ENCODE measurements at regions not wholly inside any gene's neighbourhood (a gene's known extent, or its start where the extent isn't known, plus 50 kb on each side); places are given as distances from the start of the nearest gene placed in this dataset.

DNA sequence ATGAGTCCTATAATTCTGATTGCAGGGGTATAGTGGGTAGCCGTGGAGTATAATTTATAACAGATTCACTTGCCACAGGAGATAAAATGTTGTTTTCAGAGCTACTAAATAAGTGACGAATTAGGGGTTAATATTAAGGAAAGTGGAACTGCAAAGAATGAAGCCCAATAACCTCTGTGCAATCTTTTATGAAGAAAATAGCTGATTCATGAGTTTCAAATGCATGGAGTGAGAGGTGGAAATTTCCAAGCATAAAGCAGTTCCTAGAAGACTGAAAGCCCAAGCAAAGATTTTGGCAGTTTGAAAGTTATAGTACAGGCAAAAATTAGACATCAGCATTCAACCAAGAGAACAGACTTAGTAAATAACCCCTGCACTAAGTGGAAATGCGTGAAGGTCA, 1782.4 kb upstream of the PCDH10 start:
- H3K27me3 ChIP-seq (ENCODE audit: insufficient read depth, low read depth, low read length): no peaks in the 10 kb centered on the region
- no peaks in the 10 kb centered on the region for H3K79me2 ChIP-seq (replicated peaks; ENCODE audit: insufficient read depth, low read length)
- no peak for TF ChIP-seq POLR2AphosphoS5 (IDR thresholded peaks at IDR 0.05)
- H3K9me2 ChIP-seq (ENCODE audit: insufficient read depth, low read length): no peaks in the 10 kb centered on the region
- H3K9me3 ChIP-seq (ENCODE audit: low read length): no peaks in the 10 kb centered on the region
- H3K36me3 ChIP-seq (ENCODE audit: insufficient read depth, low read length): no peaks in the 10 kb centered on the region
- H3K4me3 ChIP-seq (ENCODE audit: low read length): no peak overlapping the region
- H4K20me1 ChIP-seq (ENCODE audit: insufficient read depth): no peaks in the 10 kb centered on the region
- no peak overlapping the region for H3K4me2 ChIP-seq (ENCODE audit: low read length)
- no peak overlapping the region for H3K9ac ChIP-seq (ENCODE audit: low read length)
- H3F3A ChIP-seq (ENCODE audit: insufficient read depth, low read length, poor library complexity, severe bottlenecking): no peaks in the 10 kb centered on the region
- no peak overlapping the region for H2AFZ ChIP-seq (ENCODE audit: low read depth, low read length)
- H3K27ac ChIP-seq (ENCODE audit: low read length): no peak overlapping the region

DNA sequence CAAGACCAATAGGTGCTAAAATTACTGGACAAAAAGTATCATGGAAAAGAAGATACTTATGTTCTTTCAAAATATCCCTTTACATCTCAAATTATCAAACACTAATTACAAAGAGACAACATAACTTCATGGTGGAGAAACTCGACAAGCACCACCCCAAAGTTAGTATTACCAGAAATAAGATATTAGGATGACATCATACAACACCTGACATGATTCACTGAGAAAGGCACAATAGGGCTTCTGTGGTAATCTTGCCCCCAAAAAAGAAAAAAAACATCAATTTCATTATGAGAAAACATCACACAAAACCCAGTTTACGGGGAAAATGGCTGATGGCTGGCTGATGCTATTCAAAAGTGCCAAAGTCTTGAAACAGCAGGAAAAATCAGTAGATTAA, 1781.7 kb upstream of the PCDH10 start:
- H3K27ac ChIP-seq (ENCODE audit: low read length): no peak overlapping the region
- no peak overlapping the region for H3K4me3 ChIP-seq (ENCODE audit: low read length)
- no peaks in the 10 kb centered on the region for H3K9me2 ChIP-seq (ENCODE audit: insufficient read depth, low read length)
- H3K9me3 ChIP-seq (ENCODE audit: low read length): no peaks in the 10 kb centered on the region
- no peaks in the 10 kb centered on the region for H4K20me1 ChIP-seq (ENCODE audit: insufficient read depth)
- H3K9ac ChIP-seq (ENCODE audit: low read length): no peak overlapping the region
- H2AFZ ChIP-seq (ENCODE audit: low read depth, low read length): no peak overlapping the region
- no peaks in the 10 kb centered on the region for H3F3A ChIP-seq (ENCODE audit: insufficient read depth, low read length, poor library complexity, severe bottlenecking)
- no peaks in the 10 kb centered on the region for H3K36me3 ChIP-seq (ENCODE audit: insufficient read depth, low read length)
- TF ChIP-seq POLR2AphosphoS5 (IDR thresholded peaks at IDR 0.05): no peak
- TF ChIP-seq TAF1 (IDR thresholded peaks at IDR 0.05; ENCODE audit: low read depth): no peak
- TF ChIP-seq, protein P1, sequence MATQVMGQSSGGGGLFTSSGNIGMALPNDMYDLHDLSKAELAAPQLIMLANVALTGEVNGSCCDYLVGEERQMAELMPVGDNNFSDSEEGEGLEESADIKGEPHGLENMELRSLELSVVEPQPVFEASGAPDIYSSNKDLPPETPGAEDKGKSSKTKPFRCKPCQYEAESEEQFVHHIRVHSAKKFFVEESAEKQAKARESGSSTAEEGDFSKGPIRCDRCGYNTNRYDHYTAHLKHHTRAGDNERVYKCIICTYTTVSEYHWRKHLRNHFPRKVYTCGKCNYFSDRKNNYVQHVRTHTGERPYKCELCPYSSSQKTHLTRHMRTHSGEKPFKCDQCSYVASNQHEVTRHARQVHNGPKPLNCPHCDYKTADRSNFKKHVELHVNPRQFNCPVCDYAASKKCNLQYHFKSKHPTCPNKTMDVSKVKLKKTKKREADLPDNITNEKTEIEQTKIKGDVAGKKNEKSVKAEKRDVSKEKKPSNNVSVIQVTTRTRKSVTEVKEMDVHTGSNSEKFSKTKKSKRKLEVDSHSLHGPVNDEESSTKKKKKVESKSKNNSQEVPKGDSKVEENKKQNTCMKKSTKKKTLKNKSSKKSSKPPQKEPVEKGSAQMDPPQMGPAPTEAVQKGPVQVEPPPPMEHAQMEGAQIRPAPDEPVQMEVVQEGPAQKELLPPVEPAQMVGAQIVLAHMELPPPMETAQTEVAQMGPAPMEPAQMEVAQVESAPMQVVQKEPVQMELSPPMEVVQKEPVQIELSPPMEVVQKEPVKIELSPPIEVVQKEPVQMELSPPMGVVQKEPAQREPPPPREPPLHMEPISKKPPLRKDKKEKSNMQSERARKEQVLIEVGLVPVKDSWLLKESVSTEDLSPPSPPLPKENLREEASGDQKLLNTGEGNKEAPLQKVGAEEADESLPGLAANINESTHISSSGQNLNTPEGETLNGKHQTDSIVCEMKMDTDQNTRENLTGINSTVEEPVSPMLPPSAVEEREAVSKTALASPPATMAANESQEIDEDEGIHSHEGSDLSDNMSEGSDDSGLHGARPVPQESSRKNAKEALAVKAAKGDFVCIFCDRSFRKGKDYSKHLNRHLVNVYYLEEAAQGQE (IDR thresholded peaks at IDR 0.05; ENCODE audit: borderline replicate concordance): no peak
- no peak for TF ChIP-seq EZH2 (IDR thresholded peaks at IDR 0.05; ENCODE audit: borderline replicate concordance, insufficient read depth, low read length, poor library complexity, severe bottlenecking)
- no peak for TF ChIP-seq MXI1 (conservative IDR thresholded peaks at IDR 0.05; ENCODE audit: poor library complexity, severe bottlenecking)
- no peak for TF ChIP-seq CTCF (IDR thresholded peaks at IDR 0.05; ENCODE audit: poor library complexity, severe bottlenecking)
- TF ChIP-seq RAD21 (conservative IDR thresholded peaks at IDR 0.05): no peak
- no peak for TF ChIP-seq SMC3 (conservative IDR thresholded peaks at IDR 0.05; ENCODE audit: poor library complexity)
- no peak for TF ChIP-seq EP300 (conservative IDR thresholded peaks at IDR 0.05; ENCODE audit: poor library complexity, severe bottlenecking)
- no peaks in the 10 kb centered on the region for H3K27me3 ChIP-seq (ENCODE audit: insufficient read depth, low read depth, low read length)
- no peak overlapping the region for H3K4me2 ChIP-seq (ENCODE audit: low read length)
- H3K79me2 ChIP-seq (replicated peaks; ENCODE audit: insufficient read depth, low read length): no peaks in the 10 kb centered on the region

GRCh38 chr4:131370846-131371245, 1778.2 kb upstream of the PCDH10 start:
- no peak overlapping the region for H3K9ac ChIP-seq (ENCODE audit: low read length)
- H2AFZ ChIP-seq (ENCODE audit: low read depth, low read length): no peak overlapping the region
- no peak overlapping the region for H3K4me3 ChIP-seq (ENCODE audit: low read length)
- H3K27me3 ChIP-seq (ENCODE audit: insufficient read depth, low read depth, low read length): no peaks in the 10 kb centered on the region
- H3F3A ChIP-seq (ENCODE audit: insufficient read depth, low read length, poor library complexity, severe bottlenecking): no peaks in the 10 kb centered on the region
- no peak overlapping the region for H3K4me2 ChIP-seq (ENCODE audit: low read length)
- TF ChIP-seq SMC3 (conservative IDR thresholded peaks at IDR 0.05; ENCODE audit: poor library complexity): no peak
- no peak for TF ChIP-seq EZH2 (IDR thresholded peaks at IDR 0.05; ENCODE audit: borderline replicate concordance, insufficient read depth, low read length, poor library complexity, severe bottlenecking)
- no peak for TF ChIP-seq CTCF (IDR thresholded peaks at IDR 0.05; ENCODE audit: poor library complexity, severe bottlenecking)
- TF ChIP-seq RAD21 (conservative IDR thresholded peaks at IDR 0.05): no peak
- TF ChIP-seq, protein P1 (IDR thresholded peaks at IDR 0.05; ENCODE audit: borderline replicate concordance): no peak
- TF ChIP-seq POLR2AphosphoS5 (IDR thresholded peaks at IDR 0.05): no peak
- TF ChIP-seq MXI1 (conservative IDR thresholded peaks at IDR 0.05; ENCODE audit: poor library complexity, severe bottlenecking): no peak
- no peak for TF ChIP-seq EP300 (conservative IDR thresholded peaks at IDR 0.05; ENCODE audit: poor library complexity, severe bottlenecking)
- TF ChIP-seq TAF1 (IDR thresholded peaks at IDR 0.05; ENCODE audit: low read depth): no peak
- H3K36me3 ChIP-seq (ENCODE audit: insufficient read depth, low read length): no peaks in the 10 kb centered on the region
- no peaks in the 10 kb centered on the region for H4K20me1 ChIP-seq (ENCODE audit: insufficient read depth)
- no peaks in the 10 kb centered on the region for H3K9me2 ChIP-seq (ENCODE audit: insufficient read depth, low read length)
- no peak overlapping the region for H3K27ac ChIP-seq (ENCODE audit: low read length)
- no peaks in the 10 kb centered on the region for H3K79me2 ChIP-seq (replicated peaks; ENCODE audit: insufficient read depth, low read length)
- no peaks in the 10 kb centered on the region for H3K9me3 ChIP-seq (ENCODE audit: low read length)

All from neural cell (in vitro differentiated cells).